Endothelial cell of umbilical vein (primary cell): ENCODE measurements at regions not wholly inside any gene's neighbourhood (a gene's known extent, or its start where the extent isn't known, plus 50 kb on each side); places are given as distances from the start of the nearest gene placed in this dataset.
A peak's percentile ranks its signal among the peaks of the same experiment; 100 is the strongest.

ENCODE experiments used
- BruUV-seq: library from RNA; stranded (reverse); fragments of 400-500 nt; replicated peaks from 2 replicates; lab custom pipeline; 2021; lab: Mats Ljungman, UMichigan
- CTCF ChIA-PET: fragments of 300-600, 350-600 bp; sonication (Branson Sonifier 250); formaldehyde crosslinking; loops from one replicate; lab custom pipeline; 2021; ENCODE audit warnings: antibody characterized with exemption, inconsistent platforms; lab: Charles Lee
- POLR2A ChIA-PET: fragments of 300-600, 350-600 bp; sonication (Branson Sonifier 250); formaldehyde crosslinking; loops from one replicate; lab custom pipeline; 2021; ENCODE audit warnings: antibody characterized with exemption, inconsistent platforms; lab: Charles Lee
- DNase-seq: peaks from one replicate; pipeline ENCODE4 v3.0.0-alpha.2; 2011; ENCODE audit warnings: low read depth, low spot score
- FAIRE-seq: peaks from 2 replicates; lab custom pipeline; 2011; peaks lifted over from hg19 to GRCh38; lab: Jason Lieb, UNC
- H2AFZ ChIP-seq: 2 replicates; pipeline ENCODE4 v1.6.0; 2012; ENCODE audit warnings: low read depth, low read length, control low read depth, inconsistent platforms
- H3K27ac ChIP-seq: 2 replicates; pipeline ENCODE4 v1.5.1; 2011; ENCODE audit warnings: low read depth, mild to moderate bottlenecking, control low read depth, low read length, moderate library complexity; ENCODE audit not compliant: insufficient read depth
- H3K27me3 ChIP-seq, 2 experiments: 2 replicates each; pipeline versions ENCODE4 v1.6.0 to v1.6.1; 2011; ENCODE audit warnings: low read length in 2 of 2, mixed read lengths in 1 of 2; ENCODE audit not compliant: control insufficient read depth in 2 of 2, insufficient read depth in 2 of 2
- H3K36me3 ChIP-seq, 2 experiments: 2 replicates in 1 of 2; 3 replicates in 1 of 2; pipeline ENCODE4 v1.5.1; 2011; ENCODE audit warnings: low read length in 2 of 2, mild to moderate bottlenecking in 1 of 2, moderate library complexity in 1 of 2; ENCODE audit not compliant: control insufficient read depth in 2 of 2, insufficient read depth in 2 of 2; ENCODE audit errors: extremely low read depth in 1 of 2
- H3K4me1 ChIP-seq: 3 replicates; pipeline ENCODE4 v1.5.1; 2011; ENCODE audit warnings: mild to moderate bottlenecking, low read length; ENCODE audit not compliant: control insufficient read depth, insufficient read depth; ENCODE audit errors: extremely low read depth
- H3K4me2 ChIP-seq: 2 replicates; pipeline ENCODE4 v1.6.1; 2011; ENCODE audit warnings: low read length, control low read depth, mixed read lengths; ENCODE audit not compliant: insufficient read depth
- H3K4me3 ChIP-seq, 3 experiments: fragments of 200-600 bp in 1 of 3; sonication (generic), shearing (Covaris generic) in 1 of 3; replicated peaks in 1 of 3; 2 replicates each; pipeline ENCODE4 v1.5.1; 2011 to 2016; ENCODE audit warnings: control low read depth in 3 of 3, low read length in 3 of 3, mild to moderate bottlenecking in 2 of 3, inconsistent platforms in 1 of 3, low read depth in 1 of 3, moderate library complexity in 1 of 3; ENCODE audit not compliant: insufficient read depth in 1 of 3
- H3K79me2 ChIP-seq: 2 replicates; pipeline ENCODE4 v1.6.0; 2012; ENCODE audit warnings: low read length, inconsistent platforms; ENCODE audit not compliant: control insufficient read depth, insufficient read depth
- H3K9ac ChIP-seq: replicated peaks from 2 replicates; pipeline ENCODE3; 2011; ENCODE audit warnings: low read length, control low read depth; ENCODE audit not compliant: insufficient read depth; ENCODE audit errors: extremely low read depth
- H3K9me1 ChIP-seq: replicated peaks from 3 replicates; pipeline ENCODE4 v1.6.0; 2011; ENCODE audit warnings: mild to moderate bottlenecking, low read length; ENCODE audit not compliant: control insufficient read depth, insufficient read depth; ENCODE audit errors: extremely low read depth
- H3K9me3 ChIP-seq: replicated peaks from 2 replicates; pipeline ENCODE4 v1.5.1; 2012; ENCODE audit warnings: low read length, inconsistent platforms; ENCODE audit not compliant: control insufficient read depth, insufficient read depth
- H4K20me1 ChIP-seq: replicated peaks from 2 replicates; pipeline ENCODE3; 2011; ENCODE audit warnings: mild to moderate bottlenecking, low read length; ENCODE audit not compliant: control insufficient read depth, insufficient read depth; ENCODE audit errors: extremely low read depth
- CTCF ChIP-seq, 2 donors: IDR thresholded peaks; 1 replicate in 1 of 2; 2 replicates in 1 of 2; pipeline ENCODE4 v1.5.1; 2011; ENCODE audit warnings: low read length in 2 of 2, mild to moderate bottlenecking in 2 of 2, moderate library complexity in 2 of 2, control low read depth in 1 of 2, inconsistent platforms in 1 of 2, low read depth in 1 of 2; ENCODE audit not compliant: insufficient read depth in 1 of 2; ENCODE audit errors: extremely low read depth in 1 of 2
- FOS ChIP-seq: IDR thresholded peaks from 2 replicates; pipeline ENCODE4 v1.6.1; 2011; ENCODE audit warnings: mild to moderate bottlenecking, low read length, moderate library complexity, borderline replicate concordance; ENCODE audit not compliant: insufficient read depth
- MAX ChIP-seq: IDR thresholded peaks from 2 replicates; pipeline ENCODE4 v1.6.1; 2011; ENCODE audit not compliant: insufficient read depth, insufficient read length
- dilution Hi-C: fragments of 300-500 bp; cut with MboI; formaldehyde crosslinking; loops from one replicate; pipeline ENCODE4 v1.15.0; 2019; ENCODE audit warnings: low sequenced_read_pairs; ENCODE audit not compliant: extremely low pct_ligation_motif_present
- intact Hi-C: fragments of 100-400 bp; cut with micrococcal nuclease; formaldehyde crosslinking; loops from one replicate; pipeline ENCODE4 v1.10.0; 2022

- Histone ChIP-seq H3K79me2 (no peaks in the 10 kb centered on the region), H3K27ac (no peak overlapping the region), H3K4me1 (no peaks in the 10 kb centered on the region), H3K27me3 (peaks cover 0 to 3% of the 10 kb centered on the region in 2 experiments), H3K9ac (no peak overlapping the region), H2AFZ (no peak overlapping the region), H4K20me1 (no peaks in the 10 kb centered on the region), H3K9me1 (no peaks in the 10 kb centered on the region), H3K4me2 (no peak overlapping the region), H3K36me3 (no peaks in the 10 kb centered on the region), H3K4me3 (no peak overlapping the region), H3K9me3 (no peaks in the 10 kb centered on the region)
- dilution Hi-C loops (no loop called here), intact Hi-C loops (no loop called here)
- POLR2A ChIA-PET = no interaction called here
- BruUV-seq = no TSS peak
- TF ChIP-seq CTCF (IDR thresholded peaks at IDR 0.05; ENCODE audit: extremely low read depth in 1 of 2, insufficient read depth in 1 of 2, low read depth in 1 of 2, low read length in 2 of 2) = no peak
- no peak for TF ChIP-seq MAX
- FAIRE-seq (no peak), DNase-seq (no peak)
- CTCF ChIA-PET = no interaction called here
These were observed 65.8 kb upstream of the SHISA2 start for GRCh38 chr13:26117620-26118019.

GRCh38 chr13:26112843-26113242 is 61.0 kb upstream of the SHISA2 start:
- H3K27me3 ChIP-seq = peaks cover 0 to 3% of the 10 kb centered on the region in 2 experiments
- intact Hi-C loops = no loop called here
- H3K9ac ChIP-seq = no peak overlapping the region
- no peak for DNase-seq
- H3K9me1 ChIP-seq = no peaks in the 10 kb centered on the region
- dilution Hi-C loops = no loop called here
- H3K4me1 ChIP-seq = no peaks in the 10 kb centered on the region
- H3K79me2 ChIP-seq = no peaks in the 10 kb centered on the region
- H3K4me3 ChIP-seq = no peak overlapping the region
- no peak overlapping the region for H3K4me2 ChIP-seq
- FAIRE-seq = no peak
- POLR2A ChIA-PET = no interaction called here
- no peak overlapping the region for H3K27ac ChIP-seq
- no TSS peak for BruUV-seq
- CTCF ChIA-PET = interaction anchor here (1.4 kb wide), 1 partner anchor 539 kb away, joined by 4 read pairs; no protein-coding TSS in a partner anchor
- H3K9me3 ChIP-seq = no peaks in the 10 kb centered on the region
- no peaks in the 10 kb centered on the region for H3K36me3 ChIP-seq
- TF ChIP-seq CTCF (IDR thresholded peaks at IDR 0.05; ENCODE audit: extremely low read depth in 1 of 2, insufficient read depth in 1 of 2, low read depth in 1 of 2, low read length in 2 of 2) (peak in 1 of 2 donors; percentile 11), FOS (no peak)
- H4K20me1 ChIP-seq = no peaks in the 10 kb centered on the region
- H2AFZ ChIP-seq = no peak overlapping the region
